ENCODE measurements at regions not wholly inside any gene's neighbourhood (a gene's known extent, or its start where the extent isn't known, plus 50 kb on each side); places are given as distances from the start of the nearest gene placed in this dataset.
"Not testable (repeated sequence)": the region's sequence is repeated elsewhere in the genome, so short reads cannot be mapped to it uniquely, and the experiment has no call there.

DNA sequence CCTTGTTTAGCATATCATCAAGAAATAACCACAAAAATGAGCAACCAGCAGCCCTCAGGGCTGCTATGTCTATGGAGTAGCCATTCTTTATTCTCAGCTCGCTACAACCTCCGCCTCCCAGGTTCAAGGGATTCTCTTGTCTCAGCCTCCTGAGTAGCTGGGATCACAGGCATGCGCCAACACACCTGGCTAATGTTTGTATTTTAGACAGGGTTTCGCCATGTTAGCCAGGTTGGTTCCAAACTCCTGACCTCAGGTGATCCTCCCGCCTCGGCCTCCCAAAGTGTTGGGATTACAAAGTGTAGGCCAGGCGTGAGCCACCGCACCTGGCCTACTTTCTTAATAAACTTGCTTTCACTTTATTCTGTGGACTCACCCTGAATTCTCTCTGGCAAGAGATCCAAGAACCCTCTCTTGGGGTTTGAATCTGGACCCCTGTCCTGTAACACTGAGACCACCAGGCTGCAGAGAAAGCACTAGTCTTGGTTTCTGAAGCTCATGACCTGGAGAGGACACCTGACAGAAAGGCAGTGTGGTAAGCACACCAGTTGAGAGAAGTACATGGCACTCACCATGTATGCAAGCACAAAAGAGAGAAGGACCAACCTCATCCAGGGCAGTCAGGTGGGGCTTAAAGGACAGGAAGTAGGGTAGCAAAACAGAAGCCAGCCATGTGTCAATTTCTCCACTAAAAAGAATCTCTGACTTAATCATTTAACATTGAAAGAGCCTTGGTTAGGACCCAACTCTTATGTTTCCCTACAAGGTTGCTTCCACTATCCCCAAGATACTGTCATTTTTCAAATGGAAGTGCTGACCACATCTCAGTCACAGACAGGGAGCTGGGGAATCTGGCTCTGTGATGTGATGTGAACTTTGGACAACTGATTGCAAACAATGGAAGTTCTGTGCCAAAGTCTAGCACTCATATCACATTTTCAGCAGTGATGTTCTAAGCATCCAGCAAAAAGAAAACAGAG is 97.4 kb upstream of the DST start:
- no peak for DNase-seq

DNA sequence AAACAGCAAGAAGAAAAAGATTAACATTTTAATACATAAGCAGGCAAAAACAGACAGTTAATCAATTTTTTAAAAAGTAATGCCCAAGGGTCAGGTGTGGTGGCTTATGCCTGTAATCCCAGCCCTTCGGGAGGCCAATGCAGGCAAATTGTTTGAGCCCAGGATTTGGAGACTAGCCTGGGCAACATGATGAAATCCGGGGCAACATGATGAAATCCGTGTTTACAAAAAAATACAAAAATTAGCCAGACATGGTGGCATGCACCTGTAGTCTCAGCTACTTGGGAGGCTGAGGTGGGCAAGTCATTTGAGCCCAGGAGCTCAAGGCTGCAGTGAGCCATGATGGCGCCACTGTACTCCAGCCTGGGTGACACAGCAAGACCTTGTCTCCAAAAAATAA is 94.1 kb upstream of the DST start:
- no peak for DNase-seq

DNA sequence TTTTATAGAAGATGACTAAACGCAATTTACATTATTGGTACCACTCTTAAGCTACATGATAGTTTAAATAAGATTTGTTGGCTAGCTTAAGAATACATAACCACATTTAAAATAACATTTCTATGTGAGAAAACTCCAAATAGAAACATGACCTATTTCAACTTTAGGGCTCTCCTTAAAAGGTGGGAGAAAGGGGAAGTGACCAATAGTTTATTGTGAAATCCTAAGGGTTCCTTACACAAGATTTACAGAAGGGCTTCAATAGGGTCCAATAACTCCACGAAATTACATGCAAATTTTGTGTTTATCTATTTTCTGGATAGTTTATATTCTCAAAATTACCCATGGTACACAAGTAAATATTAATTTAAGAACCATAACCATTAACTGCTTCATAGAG is 91.6 kb upstream of the DST start:
- no peak for DNase-seq

DNA sequence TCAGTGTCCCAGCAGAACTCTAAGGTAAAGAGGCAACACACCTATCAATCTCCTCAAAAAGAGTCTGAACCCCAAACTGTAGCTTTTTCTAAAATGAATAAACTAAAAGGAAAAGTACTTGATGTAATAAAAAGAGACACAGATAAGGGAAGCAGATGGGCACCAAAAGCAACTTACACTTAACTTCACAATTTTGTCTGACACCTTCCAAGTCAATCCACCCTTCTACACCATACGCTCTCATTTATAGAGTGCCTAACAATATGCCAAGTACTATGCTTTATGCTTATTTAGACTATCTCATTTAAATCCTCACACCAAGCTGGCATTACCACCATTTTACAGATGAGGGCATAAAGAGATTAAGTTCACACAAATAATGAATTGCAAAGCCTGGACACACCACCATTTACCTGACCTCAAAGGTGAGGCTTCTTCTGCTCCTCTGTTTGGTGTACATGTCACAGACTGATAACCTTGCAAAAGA is 90.6 kb upstream of the DST start:
- DNase-seq = no peak

DNA sequence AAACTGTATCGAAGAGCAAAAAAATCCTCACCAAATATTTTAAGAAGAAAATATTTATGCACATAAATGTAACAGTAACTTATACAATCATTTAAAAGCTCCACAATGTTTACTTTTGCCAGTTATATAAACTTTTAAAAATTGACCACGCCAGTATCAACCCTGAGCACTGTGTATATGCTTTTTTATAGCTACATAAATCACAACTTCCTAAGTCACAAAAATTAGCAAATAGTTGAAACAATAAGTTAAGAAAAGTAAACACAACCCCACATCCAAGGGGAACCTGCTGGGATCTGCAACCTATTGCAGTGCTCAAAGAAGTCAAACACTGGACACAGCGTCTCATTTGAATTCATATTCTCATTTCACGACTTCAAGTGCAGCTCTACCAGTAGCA is 89.8 kb upstream of the DST start:
- DNase-seq = no peak

DNA sequence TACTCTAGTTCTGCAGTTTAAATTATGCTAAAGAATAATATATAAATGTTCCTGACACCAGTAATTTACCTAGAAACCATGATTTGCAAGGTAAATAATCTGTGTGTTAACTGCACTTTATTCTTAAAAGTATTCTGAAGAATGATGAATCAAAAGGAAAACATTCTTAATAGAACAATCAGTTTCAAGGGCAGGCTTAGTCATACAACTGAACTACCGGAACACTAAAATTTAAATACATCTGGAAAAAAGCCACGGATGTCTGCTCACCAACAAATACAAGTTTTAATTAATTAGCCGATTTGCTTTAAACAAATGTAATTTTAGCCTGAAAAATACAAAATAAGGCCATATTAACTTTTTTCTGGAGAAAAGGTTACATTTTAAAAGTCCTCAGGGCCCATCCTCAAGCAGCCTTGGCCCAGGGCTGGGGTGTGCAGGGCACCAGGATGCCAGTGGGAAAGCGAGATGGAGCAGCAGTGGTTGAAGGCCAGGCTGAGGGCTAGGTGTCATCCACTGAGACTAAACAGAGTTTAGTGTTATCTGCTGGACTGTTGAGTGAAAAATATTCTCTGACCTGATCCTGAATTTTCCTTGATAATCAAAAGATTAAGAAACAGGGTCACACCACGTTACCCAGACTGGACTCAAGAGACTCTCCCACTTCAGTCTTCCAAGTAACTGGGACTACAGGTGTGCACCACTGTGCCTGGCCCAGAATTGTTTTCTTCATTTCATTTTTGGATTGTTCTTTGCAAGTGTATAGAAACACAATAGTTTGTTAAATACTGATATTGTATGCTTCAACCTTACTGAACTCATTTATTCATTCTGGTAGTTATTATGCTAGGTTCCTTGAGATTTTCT is 88.2 kb upstream of the DST start:
- DNase-seq = peak; percentile 82

DNA sequence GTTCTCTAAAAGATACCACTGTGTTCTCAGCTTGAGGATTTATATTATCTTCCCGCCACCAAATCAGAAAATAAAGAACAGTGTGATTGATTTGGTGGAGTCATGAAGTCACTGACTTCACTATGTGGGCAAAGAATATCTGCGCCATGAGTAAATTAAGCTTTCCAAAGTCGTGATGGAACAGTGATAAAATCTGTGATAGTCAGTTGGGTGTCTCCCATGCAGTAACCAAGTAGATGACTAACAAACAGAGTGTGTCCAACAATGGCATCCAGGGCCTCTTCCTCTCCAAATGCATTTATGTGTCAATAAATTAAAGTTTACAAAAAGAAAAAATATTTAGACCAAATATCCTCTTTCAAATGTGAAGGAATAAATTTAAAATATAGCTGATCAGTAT is 87.0 kb upstream of the DST start:
- DNase-seq = no peak

DNA sequence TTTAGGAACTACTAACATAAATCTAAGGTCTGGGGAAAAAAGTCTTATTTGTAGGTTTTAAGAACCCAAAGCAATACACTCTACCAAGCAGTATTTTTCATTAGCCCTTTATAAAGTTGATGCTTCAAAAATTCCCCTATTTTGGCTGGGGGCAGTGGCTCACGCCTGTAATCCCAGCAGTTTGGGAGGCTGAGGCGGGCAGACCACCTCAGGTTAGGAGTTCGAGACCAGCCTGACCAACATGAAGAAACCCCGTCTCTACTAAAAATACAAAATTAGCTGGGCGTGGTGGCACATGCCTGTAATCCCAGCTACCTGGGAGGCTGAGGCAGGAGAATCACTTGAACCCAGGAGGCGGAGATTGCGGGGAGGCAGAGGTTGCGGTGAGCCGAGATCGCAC is 86.5 kb upstream of the DST start:
- DNase-seq = not testable (repeated sequence)

DNA sequence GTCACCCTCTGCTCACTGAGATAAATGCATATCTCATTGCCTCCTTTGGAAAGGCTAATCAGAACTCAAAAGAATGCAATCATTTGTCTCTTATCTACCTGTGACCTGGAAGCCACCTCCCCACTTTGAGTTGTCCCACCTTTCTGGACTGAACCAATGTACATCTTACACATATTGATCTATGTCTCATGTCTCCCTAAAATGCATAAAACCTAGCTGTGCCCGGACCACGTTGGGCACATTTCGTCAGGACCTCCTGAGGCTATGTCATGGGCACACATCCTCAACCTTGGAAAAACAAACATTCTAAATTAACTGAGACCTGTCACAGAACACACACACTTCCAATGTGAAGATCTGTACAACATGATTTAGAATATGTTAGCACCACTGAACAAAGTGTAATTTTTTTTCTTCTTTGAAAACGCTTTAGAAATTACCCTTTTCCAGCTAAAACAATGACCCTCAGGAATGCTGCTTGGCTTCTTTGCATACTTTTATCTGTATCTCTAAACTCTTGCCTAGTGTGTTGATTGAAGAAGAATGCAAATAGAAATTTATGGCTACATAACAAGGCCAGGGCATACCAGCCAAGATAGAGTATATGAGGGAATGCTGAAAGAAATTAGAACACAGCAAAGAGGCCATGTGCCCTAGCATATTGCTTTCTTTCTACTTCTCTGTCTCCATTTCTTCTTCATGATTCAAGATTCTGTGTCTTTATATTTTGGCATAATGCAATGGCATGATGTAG is 84.6 kb upstream of the DST start:
- peak; percentile 27 for DNase-seq

DNA sequence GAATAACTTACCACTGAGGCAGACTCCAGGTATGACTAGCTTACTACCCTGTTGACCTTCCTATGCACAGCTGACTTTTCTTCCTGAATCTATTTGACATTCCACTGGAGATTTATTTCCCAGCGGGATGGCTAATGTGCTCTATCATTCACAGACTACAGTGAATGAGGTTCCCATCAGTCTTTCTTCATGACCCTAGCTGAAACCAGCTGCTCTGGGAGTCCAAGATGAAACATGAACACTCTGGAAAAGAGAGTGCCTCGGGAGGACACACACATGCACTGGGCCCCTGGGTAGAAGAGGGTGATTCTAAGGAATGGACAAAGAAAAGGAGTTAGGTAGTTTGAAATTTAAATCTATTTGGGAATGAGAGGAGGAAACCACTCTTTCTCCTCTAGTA is 82.6 kb upstream of the DST start:
- no peak for DNase-seq

DNA sequence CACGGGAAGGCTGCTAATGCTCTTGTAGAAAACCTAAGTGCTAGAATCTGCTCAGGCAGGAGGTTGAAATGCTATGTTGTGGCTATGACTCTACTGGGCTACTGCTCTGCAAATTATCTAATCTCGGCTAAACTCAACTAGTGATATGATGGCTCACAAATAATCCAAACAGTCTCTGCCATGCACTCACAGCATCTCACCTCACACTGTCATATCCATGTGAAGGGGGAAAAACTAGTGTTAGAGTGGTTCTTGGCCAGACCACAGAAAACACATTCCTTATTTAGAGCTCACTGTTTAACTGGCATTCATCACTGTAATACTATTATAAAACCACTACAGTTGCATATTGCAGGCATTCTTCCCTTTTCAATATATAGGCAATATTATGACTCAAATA is 81.8 kb upstream of the DST start:
- no peak for DNase-seq

DNA sequence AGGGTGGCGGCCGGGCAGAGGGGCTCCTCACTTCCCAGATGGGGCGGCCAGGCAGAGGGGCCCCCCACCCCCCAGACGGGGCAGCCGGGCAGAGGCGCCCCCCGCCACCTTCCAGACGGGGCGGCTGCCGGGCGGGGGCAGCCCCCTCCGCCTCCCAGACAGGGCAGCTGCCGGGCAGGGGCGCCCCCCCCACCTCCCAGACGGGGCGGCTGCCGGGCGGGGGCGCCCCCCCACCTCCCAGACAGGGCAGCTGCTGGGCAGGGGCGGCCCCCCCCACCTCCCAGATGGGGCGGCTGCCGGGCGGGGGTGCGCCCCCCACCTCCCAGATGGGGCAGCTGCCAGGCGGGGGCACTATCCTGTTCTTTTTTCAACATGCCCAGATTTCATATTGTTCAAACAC is 78.2 kb upstream of the DST start:
- DNase-seq = no peak

DNA sequence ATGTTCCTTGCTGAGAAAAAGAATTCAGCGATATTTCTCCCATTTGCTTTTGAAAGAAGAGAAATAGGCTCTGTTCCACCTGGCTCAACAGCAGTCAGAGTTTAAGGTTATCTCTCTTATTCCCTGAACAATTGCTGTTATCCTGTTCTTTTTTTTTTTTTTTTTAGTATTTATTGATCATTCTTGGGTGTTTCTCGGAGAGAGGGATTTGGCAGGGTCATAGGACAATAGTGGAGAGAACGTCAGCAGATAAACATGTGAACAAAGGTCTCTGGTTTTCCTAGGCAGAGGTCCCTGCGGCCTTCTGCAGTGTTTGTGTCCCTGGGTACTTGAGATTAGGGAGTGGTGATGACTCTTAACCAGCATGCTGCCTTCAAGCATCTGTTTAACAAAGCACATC is 77.5 kb upstream of the DST start:
- not testable (repeated sequence) for DNase-seq

DNA sequence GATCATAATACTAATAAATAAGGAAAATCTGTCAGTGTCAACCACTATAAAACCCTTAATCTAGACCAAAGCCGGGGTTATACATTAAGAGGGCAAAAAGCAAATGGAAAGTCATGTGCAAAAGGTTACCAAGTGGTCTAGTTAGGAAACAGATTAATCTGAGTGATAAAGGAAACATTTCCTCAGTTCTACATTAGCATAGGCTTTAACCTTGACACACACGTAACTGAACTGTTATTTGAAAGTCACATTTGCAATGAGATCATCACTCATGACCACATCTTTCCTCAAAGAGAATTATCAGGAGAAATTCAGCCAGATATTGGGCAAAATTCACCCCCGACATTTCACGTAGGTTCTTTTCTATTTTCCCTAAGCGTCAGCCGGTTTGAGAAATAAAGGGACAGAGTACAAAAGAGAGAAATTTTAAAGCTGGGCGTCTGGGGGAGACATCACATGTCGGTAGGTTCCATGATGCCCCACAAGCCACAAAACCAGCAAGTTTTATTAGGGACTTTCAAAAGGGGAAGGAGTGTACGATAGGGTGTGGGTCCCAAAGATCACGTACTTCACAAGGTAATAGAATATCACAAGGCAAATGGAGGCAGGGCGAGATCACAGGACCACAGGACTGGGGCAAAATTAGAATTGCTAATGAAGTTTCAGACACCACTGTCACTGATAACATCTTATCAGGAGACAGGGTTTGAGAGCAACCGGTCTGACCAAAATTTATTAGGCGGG is 76.8 kb upstream of the DST start:
- DNase-seq = not testable (repeated sequence)

DNA sequence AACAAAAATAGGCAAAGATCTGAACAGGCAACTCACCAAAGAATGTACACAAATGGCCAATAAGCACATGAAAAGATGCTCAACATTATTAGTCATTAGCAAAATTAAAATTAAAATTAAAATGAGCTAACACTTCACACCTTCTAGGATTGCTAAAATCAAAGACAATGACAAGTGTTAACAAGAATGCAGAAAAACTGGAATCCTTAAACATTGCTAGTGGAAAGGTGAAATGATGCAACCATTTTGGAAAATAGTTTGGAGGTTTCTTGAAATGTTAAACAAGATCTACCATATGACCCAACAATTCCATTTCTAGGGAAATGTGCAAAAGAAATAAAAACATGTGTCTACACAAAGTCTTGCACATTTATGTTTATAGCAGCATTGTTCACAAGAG is 75.5 kb upstream of the DST start:
- DNase-seq = no peak

DNA sequence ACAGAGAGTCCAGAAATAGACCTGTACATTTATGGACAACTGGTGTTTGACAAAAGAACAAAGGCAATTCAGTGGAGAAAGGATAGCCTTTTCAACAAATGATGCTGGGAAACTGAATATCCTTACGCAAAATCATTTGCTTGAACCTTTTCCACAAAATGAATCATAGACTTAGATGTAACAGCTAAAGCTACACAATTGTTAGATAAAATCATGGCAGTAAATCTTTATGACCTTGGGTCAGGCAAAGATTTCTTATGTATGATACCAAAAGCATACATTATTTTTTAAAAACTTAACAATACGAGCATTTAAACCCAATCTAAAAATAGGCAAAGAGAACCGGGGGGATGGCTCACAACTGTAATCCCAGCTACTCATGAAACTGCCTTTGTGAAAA is 73.5 kb upstream of the DST start:
- DNase-seq = no peak

DNA sequence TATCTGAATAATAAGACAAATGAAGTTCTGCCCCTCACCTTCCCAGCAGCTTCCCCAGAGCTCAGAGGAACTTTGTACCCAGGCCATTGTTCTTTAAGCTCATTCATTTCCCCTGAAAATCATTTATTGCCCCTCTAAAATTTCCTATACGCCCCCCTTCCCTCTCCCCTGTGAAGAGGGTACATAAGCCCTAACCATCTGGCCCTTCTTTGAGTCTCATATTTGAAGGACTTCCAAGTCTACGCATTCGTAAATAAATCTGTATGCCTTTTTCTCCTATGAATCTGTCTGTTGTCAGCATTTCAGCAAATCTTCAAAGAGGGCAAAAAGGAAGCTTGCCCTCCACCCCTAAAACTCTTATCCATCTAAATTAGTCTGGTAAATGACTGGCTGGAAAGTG is 73.1 kb upstream of the DST start:
- DNase-seq = no peak

DNA sequence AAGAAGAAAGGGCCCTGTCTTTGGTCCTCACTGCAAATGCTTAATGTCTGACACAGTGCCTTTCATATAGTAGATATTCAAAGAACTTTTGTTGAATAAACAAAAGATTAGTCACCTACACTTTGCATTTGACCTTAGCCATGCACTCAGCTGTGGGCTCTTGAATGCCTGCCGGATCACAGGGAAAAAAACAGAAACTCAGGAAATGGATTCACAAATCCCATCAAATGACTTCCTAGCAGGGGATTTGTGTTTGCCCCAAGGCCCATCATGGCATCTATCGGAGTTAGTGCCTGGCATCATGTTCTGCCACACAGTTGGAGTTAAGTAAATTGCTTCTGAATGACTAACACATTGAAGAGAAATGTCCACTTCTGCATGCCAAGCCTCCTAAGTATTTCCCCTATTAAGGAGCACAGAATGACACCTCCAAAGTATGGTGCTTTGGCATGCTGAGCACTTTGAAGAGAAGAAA is 72.3 kb upstream of the DST start:
- DNase-seq = peak; percentile 76

DNA sequence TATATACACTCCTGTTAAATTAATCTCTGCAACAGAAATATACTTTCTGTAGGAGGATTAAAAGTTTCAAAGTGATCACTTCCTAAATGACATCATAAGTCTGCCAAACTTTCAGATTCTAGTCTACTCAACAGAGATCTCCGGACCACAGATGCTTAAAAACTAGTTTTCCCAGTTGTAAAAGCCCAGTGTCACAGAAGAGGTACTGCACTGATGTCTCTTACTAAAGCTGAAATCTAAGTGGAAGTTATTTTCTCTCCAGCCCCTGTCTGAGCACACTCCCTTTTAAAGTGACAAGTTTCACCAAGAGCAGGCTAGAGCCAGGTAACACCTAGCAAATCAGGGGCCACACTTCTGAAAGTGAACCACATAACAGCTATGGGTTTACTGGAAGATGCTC is 71.6 kb upstream of the DST start:
- no peak for DNase-seq

DNA sequence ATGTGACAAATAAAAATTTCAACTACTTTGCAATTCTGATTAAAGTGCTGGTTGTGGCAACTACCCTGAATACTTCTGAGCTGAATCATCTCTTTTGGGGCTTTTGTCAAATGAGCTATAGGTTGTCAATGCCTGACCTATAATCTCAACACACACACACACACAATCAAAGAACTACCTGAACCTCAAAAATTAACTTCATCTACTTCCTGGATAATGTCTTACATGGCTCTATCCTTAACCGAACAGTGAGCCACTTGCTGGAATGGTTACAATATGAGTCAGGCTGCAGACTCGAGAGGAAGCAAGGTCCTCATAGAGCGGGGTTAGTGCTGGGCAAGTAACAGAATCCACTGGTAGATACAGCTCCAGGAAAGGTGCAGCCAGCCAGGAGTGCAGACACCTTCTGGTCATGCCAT is 70.6 kb upstream of the DST start:
- peak; percentile 82 for DNase-seq

DNA sequence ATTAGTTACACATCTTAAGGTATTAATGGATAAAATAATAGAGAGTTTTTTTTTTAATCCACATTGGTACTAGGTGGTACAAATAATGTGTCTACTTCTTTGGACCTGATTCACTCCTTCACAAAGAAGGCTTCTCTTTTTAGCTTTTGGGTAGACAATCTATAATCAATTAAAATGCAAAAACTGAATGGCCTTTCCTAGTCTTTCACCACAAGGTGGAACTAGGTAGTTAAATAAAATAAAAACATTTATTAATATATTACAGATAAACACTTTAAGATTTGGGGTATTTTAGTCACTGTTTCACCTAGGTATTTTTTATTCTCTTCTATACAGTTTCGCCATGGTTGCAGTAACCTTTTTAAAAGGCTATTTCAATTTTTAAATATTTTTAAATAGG is 68.3 kb upstream of the DST start:
- no peak for DNase-seq

DNA sequence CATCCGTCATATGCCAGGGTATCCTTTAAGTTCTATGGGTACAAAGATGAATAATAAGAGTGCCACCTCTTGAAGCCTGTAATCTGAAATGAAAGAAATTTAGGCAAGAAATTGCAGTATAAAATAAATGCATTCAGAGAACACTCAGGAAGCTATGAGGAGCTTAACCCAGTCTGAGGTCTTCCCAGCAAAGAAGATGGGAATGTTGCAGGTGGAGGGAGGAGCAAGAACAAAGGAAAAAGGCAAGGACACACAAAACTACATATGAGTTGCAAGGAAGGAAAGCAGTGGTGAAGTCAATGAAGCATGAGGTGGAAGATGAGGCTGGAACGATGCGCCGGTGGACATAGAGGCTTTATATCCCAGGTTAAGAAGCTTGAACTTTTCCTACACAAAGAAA is 67.0 kb upstream of the DST start:
- DNase-seq = no peak

All from kidney glomerular epithelial cell (primary cell).